K562 (cell line): ENCODE measurements at regions not wholly inside any gene's neighbourhood (a gene's known extent, or its start where the extent isn't known, plus 50 kb on each side); places are given as distances from the start of the nearest gene placed in this dataset.

ENCODE experiments used
- ATF3 ChIP-seq, 2 experiments: fragments of 450-650 bp in 1 of 2; sonication (generic) in 1 of 2; formaldehyde crosslinking in 1 of 2; IDR thresholded peaks in 1 of 2; conservative IDR thresholded peaks in 1 of 2; 2 replicates each; pipeline versions ENCODE4 v1.6.1 to v1.8.1; 2016 to 2023; ENCODE audit warnings: mild to moderate bottlenecking in 2 of 2, moderate library complexity in 2 of 2, inconsistent platforms in 1 of 2, missing genetic modification reagents in 1 of 2
- BRF1 ChIP-seq: IDR thresholded peaks from 3 replicates; pipeline ENCODE4 v1.6.1; 2011; ENCODE audit warnings: borderline replicate concordance, mild to moderate bottlenecking; ENCODE audit not compliant: insufficient read length; ENCODE audit errors: extremely low read depth
- CSDE1 ChIP-seq, 2 experiments: fragments of 450-650 bp; IDR thresholded peaks; 2 replicates each; pipeline ENCODE4 v1.6.1; 2016; ENCODE audit warnings: mild to moderate bottlenecking in 1 of 2
- E2F3 ChIP-seq: fragments of 250-450 bp; sonication (Bioruptor Pico); IDR thresholded peaks from 2 replicates; pipeline ENCODE4 v1.4.0; 2020; ENCODE audit warnings: mild to moderate bottlenecking
- ESRRA ChIP-seq: fragments of 450-650 bp; IDR thresholded peaks from 2 replicates; pipeline ENCODE4 v1.6.1; 2014; ENCODE audit warnings: low read depth, mild to moderate bottlenecking, moderate library complexity, borderline replicate concordance
- FOXA3 ChIP-seq, 2 experiments: fragments of 450-650 bp in 1 of 2; sonication (generic) in 1 of 2; formaldehyde crosslinking; IDR thresholded peaks in 1 of 2; conservative IDR thresholded peaks in 1 of 2; 2 replicates each; pipeline versions ENCODE4 v1.4.0 to v1.8.0; 2020 to 2022; ENCODE audit warnings: mild to moderate bottlenecking in 2 of 2, missing genetic modification reagents in 1 of 2
- FOXO4 ChIP-seq: fragments of 450-650 bp; formaldehyde crosslinking; IDR thresholded peaks from 2 replicates; pipeline ENCODE4 v1.4.0; 2020; ENCODE audit warnings: mild to moderate bottlenecking, moderate library complexity
- GATAD2A ChIP-seq: fragments of 450-650 bp; IDR thresholded peaks from 2 replicates; pipeline ENCODE4 v1.6.1; 2017
- JUN ChIP-seq, 2 experiments: sonication (generic) in 1 of 2; formaldehyde crosslinking in 1 of 2; IDR thresholded peaks; 2 replicates each; pipeline versions ENCODE4 v1.6.1 to v1.8.0; 2012 to 2022; ENCODE audit warnings: borderline replicate concordance in 2 of 2, mild to moderate bottlenecking in 2 of 2, improper control_type of control experiment in 1 of 2, low read depth in 1 of 2, low read length in 1 of 2, missing genetic modification reagents in 1 of 2
- L3MBTL2 ChIP-seq: fragments of 450-650 bp; IDR thresholded peaks from 2 replicates; pipeline ENCODE4 v1.6.1; 2016; ENCODE audit warnings: mild to moderate bottlenecking, moderate library complexity
- LCOR ChIP-seq: sonication (generic); formaldehyde crosslinking; IDR thresholded peaks from 2 replicates; pipeline ENCODE4 v1.8.0; 2022; ENCODE audit warnings: mild to moderate bottlenecking, missing genetic modification reagents
- NR0B1 ChIP-seq: fragments of 450-650 bp; IDR thresholded peaks from one replicate; pipeline ENCODE4 v1.6.1; 2018; ENCODE audit warnings: mild to moderate bottlenecking, moderate library complexity; ENCODE audit not compliant: partially characterized antibody
- RBM15 ChIP-seq: fragments of 200-400 bp; formaldehyde crosslinking; IDR thresholded peaks from 2 replicates; pipeline ENCODE4 v1.6.1; 2018; ENCODE audit warnings: mild to moderate bottlenecking, low read length, moderate library complexity; ENCODE audit not compliant: insufficient read depth
- RBM25 ChIP-seq: fragments of 200-400 bp; formaldehyde crosslinking; IDR thresholded peaks from 2 replicates; pipeline ENCODE4 v1.6.1; 2018; ENCODE audit warnings: low read length, low read depth, moderate library complexity; ENCODE audit not compliant: severe bottlenecking
- SIRT6 ChIP-seq: IDR thresholded peaks from one replicate; pipeline ENCODE4 v1.6.1; 2012; ENCODE audit warnings: low read depth, mild to moderate bottlenecking, control low read depth, inconsistent platforms, low read length, moderate library complexity
- SMARCE1 ChIP-seq: fragments of 450-650 bp; IDR thresholded peaks from 2 replicates; pipeline ENCODE4 v1.7.1; 2016; ENCODE audit warnings: mild to moderate bottlenecking
- SREBF1 ChIP-seq: fragments of 150-350 bp; IDR thresholded peaks from 2 replicates; pipeline ENCODE4 v1.6.1; 2014; ENCODE audit warnings: antibody characterized with exemption, low read depth, low read length, borderline replicate concordance
- TGIF2 ChIP-seq: sonication (generic); formaldehyde crosslinking; IDR thresholded peaks from 2 replicates; pipeline ENCODE4 v1.8.1; 2022; ENCODE audit warnings: mild to moderate bottlenecking, missing genetic modification reagents, moderate library complexity
- ZKSCAN1 ChIP-seq: fragments of 150-350 bp; IDR thresholded peaks from 2 replicates; pipeline ENCODE4 v1.6.1; 2016; ENCODE audit warnings: low read depth, low read length
- ZKSCAN3 ChIP-seq: fragments of 250-450 bp; sonication (Bioruptor Pico); IDR thresholded peaks from 2 replicates; pipeline ENCODE4 v1.4.0; 2020
- ZNF12 ChIP-seq: sonication (generic); formaldehyde crosslinking; IDR thresholded peaks from 2 replicates; pipeline ENCODE4 v1.4.0; 2020; ENCODE audit warnings: mild to moderate bottlenecking, missing genetic modification reagents
- ZNF121 ChIP-seq: sonication (generic); formaldehyde crosslinking; conservative IDR thresholded peaks from 2 replicates; pipeline ENCODE4 v1.8.0; 2022; ENCODE audit warnings: missing genetic modification reagents
- ZNF140 ChIP-seq: fragments of 250-450 bp; sonication (Bioruptor Pico); IDR thresholded peaks from 2 replicates; pipeline ENCODE4 v1.8.0; 2021; ENCODE audit warnings: moderate library complexity, mild to moderate bottlenecking, inconsistent platforms
- ZNF280A ChIP-seq: fragments of 450-650 bp; IDR thresholded peaks from 2 replicates; pipeline ENCODE4 v1.6.1; 2018; ENCODE audit warnings: mild to moderate bottlenecking, low read depth; ENCODE audit not compliant: partially characterized antibody
- ZNF444 ChIP-seq: fragments of 250-450 bp; sonication (Bioruptor Pico); IDR thresholded peaks from 2 replicates; pipeline ENCODE4 v1.4.0; 2020; ENCODE audit warnings: mild to moderate bottlenecking, moderate library complexity
- ZNF830 ChIP-seq: fragments of 250-450 bp; sonication (Bioruptor Pico); IDR thresholded peaks from 2 replicates; pipeline ENCODE4 v1.5.0; 2021; ENCODE audit warnings: mild to moderate bottlenecking

GRCh38 chr12:91920276-91920675 lies 225.4 kb downstream of the BTG1 start (continued):
- no peak for TF ChIP-seq ZNF280A
- no peak for TF ChIP-seq FOXA3 (CRISPR knock-in tag; conservative IDR thresholded peaks at IDR 0.05 in 1 of 2, IDR thresholded peaks at IDR 0.05 in 1 of 2)
- no peak for TF ChIP-seq ZNF140 (CRISPR knock-in tag)
- no peak for TF ChIP-seq LCOR (CRISPR knock-in tag)
- TF ChIP-seq BRF1 = no peak
- TF ChIP-seq SREBF1 = no peak
- TF ChIP-seq GATAD2A = no peak
- no peak for TF ChIP-seq L3MBTL2
- TF ChIP-seq ZNF121 (CRISPR knock-in tag) = no peak
- no peak for TF ChIP-seq NR0B1
- peak; percentile 48; the same call in 1 of the 2 replicates for TF ChIP-seq SMARCE1
- no peak for TF ChIP-seq CSDE1 (IDR thresholded peaks at IDR 0.05)
- no peak for TF ChIP-seq E2F3 (CRISPR knock-in tag)
- no peak for TF ChIP-seq ZKSCAN1
- TF ChIP-seq SIRT6 = no peak
- TF ChIP-seq ESRRA = no peak
- no peak for TF ChIP-seq ZKSCAN3
- no peak for TF ChIP-seq RBM25
- no peak for TF ChIP-seq ZNF444 (CRISPR knock-in tag)
- peak; percentile 62; the same call in 1 of the 2 replicates for TF ChIP-seq JUN (IDR thresholded peaks at IDR 0.05; ENCODE audit: borderline replicate concordance, low read depth, low read length)
- TF ChIP-seq JUN (CRISPR knock-in tag; IDR thresholded peaks at IDR 0.05; ENCODE audit: borderline replicate concordance) = no peak
- no peak for TF ChIP-seq ZNF830 (CRISPR knock-in tag)
- TF ChIP-seq RBM15 = no peak
- TF ChIP-seq ATF3 (IDR thresholded peaks at IDR 0.05) = peak; percentile 75; the same call in 1 of the 2 replicates
- TF ChIP-seq ATF3 (CRISPR knock-in tag; conservative IDR thresholded peaks at IDR 0.05) = no peak
- TF ChIP-seq ZNF12 (CRISPR knock-in tag) = no peak
- no peak for TF ChIP-seq FOXO4 (CRISPR knock-in tag)
- TF ChIP-seq TGIF2 (CRISPR knock-in tag) = no peak
